ENCODE measurements at regions not wholly inside any gene's neighbourhood (a gene's known extent, or its start where the extent isn't known, plus 50 kb on each side); places are given as distances from the start of the nearest gene placed in this dataset.
"Not testable (repeated sequence)": the region's sequence is repeated elsewhere in the genome, so short reads cannot be mapped to it uniquely, and the experiment has no call there.

GRCh38 chr2:12020833-12021469 is 274.5 kb downstream of the LPIN1 start:
- TF ChIP-seq, protein P1, sequence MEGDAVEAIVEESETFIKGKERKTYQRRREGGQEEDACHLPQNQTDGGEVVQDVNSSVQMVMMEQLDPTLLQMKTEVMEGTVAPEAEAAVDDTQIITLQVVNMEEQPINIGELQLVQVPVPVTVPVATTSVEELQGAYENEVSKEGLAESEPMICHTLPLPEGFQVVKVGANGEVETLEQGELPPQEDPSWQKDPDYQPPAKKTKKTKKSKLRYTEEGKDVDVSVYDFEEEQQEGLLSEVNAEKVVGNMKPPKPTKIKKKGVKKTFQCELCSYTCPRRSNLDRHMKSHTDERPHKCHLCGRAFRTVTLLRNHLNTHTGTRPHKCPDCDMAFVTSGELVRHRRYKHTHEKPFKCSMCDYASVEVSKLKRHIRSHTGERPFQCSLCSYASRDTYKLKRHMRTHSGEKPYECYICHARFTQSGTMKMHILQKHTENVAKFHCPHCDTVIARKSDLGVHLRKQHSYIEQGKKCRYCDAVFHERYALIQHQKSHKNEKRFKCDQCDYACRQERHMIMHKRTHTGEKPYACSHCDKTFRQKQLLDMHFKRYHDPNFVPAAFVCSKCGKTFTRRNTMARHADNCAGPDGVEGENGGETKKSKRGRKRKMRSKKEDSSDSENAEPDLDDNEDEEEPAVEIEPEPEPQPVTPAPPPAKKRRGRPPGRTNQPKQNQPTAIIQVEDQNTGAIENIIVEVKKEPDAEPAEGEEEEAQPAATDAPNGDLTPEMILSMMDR (IDR thresholded peaks at IDR 0.05; ENCODE audit: control extremely low read depth, extremely low read depth), result no peak
- no peak overlapping the region for H3K9ac ChIP-seq (ENCODE audit: insufficient read depth in 1 of 2, low read length in 2 of 2)
- H3K27me3 ChIP-seq (ENCODE audit: control insufficient read depth in 3 of 3, insufficient read depth in 3 of 3, low read length in 2 of 3), result no peaks in the 10 kb centered on the region
- ATAC-seq (ENCODE audit: insufficient read depth, low FRiP score) (no peak), DNase-seq (no peak)
- peaks cover 0 to 13% (median 5%) of the 10 kb centered on the region in 4 donors for H3K9me3 ChIP-seq (ENCODE audit: control insufficient read depth in 4 of 4, insufficient read depth in 3 of 4, low read length in 3 of 4)
- H3K4me1 ChIP-seq (ENCODE audit: control insufficient read depth in 5 of 5, insufficient read depth in 5 of 5, low read length in 5 of 5), result peaks cover 0 to 9% (median 3%) of the 10 kb centered on the region in 5 donors
- no peaks in the 10 kb centered on the region for H3K36me3 ChIP-seq (ENCODE audit: control insufficient read depth in 4 of 4, insufficient read depth in 4 of 4, low read length in 4 of 4)
- 81 to 96% methylated on average over 3 of the region's 3 CpGs for WGBS, 2 donors
- H3K27ac ChIP-seq (ENCODE audit: low read depth in 1 of 2, low read length in 1 of 2), result no peak overlapping the region
- H3K4me3 ChIP-seq, result no peak overlapping the region

GRCh38 chr2:12024197-12024907 is 277.9 kb downstream of the LPIN1 start:
- not testable (repeated sequence) for H3K27me3 ChIP-seq (ENCODE audit: control insufficient read depth in 3 of 3, insufficient read depth in 3 of 3, low read length in 2 of 3); H3K9ac ChIP-seq (ENCODE audit: insufficient read depth in 1 of 2, low read length in 2 of 2); H3K36me3 ChIP-seq (ENCODE audit: control insufficient read depth in 4 of 4, insufficient read depth in 4 of 4, low read length in 4 of 4); ATAC-seq (ENCODE audit: insufficient read depth, low FRiP score); H3K4me1 ChIP-seq (ENCODE audit: control insufficient read depth in 5 of 5, insufficient read depth in 5 of 5, low read length in 5 of 5); DNase-seq; H3K27ac ChIP-seq (ENCODE audit: low read depth in 1 of 2, low read length in 1 of 2); H3K4me3 ChIP-seq
- H3K9me3 ChIP-seq (ENCODE audit: control insufficient read depth in 4 of 4, insufficient read depth in 3 of 4, low read length in 3 of 4), result peaks cover 0 to 13% (median 5%) of the 10 kb centered on the region in 4 donors
- 50 to 63% methylated on average over 5 of the region's 5 CpGs for WGBS, 2 donors

- Histone ChIP-seq H3K4me1 (ENCODE audit: control insufficient read depth in 5 of 5, insufficient read depth in 5 of 5, low read length in 5 of 5) (peaks cover 0 to 6% (median 2%) of the 10 kb centered on the region in 5 donors), H3K36me3 (ENCODE audit: control insufficient read depth in 4 of 4, insufficient read depth in 4 of 4, low read length in 4 of 4) (no peaks in the 10 kb centered on the region), H3K9me3 (ENCODE audit: control insufficient read depth in 4 of 4, insufficient read depth in 3 of 4, low read length in 3 of 4) (no peaks in the 10 kb centered on the region), H3K27me3 (ENCODE audit: control insufficient read depth in 3 of 3, insufficient read depth in 3 of 3, low read length in 2 of 3) (peaks cover 0 to 2% (median 0%) of the 10 kb centered on the region in 3 donors), H3K9ac (ENCODE audit: insufficient read depth in 1 of 2, low read length in 2 of 2) (no peak overlapping the region), H3K27ac (ENCODE audit: low read depth in 1 of 2, low read length in 1 of 2) (no peak overlapping the region), H3K4me3 (no peak overlapping the region)
- ATAC-seq (ENCODE audit: insufficient read depth, low FRiP score) (no peak), DNase-seq (no peak)
- WGBS, 2 donors, result 58 to 65% methylated on average over 2 of the region's 2 CpGs
- TF ChIP-seq, protein P1 (IDR thresholded peaks at IDR 0.05; ENCODE audit: control extremely low read depth, extremely low read depth), result no peak
Observed at GRCh38 chr2:12027136-12027535, 280.7 kb downstream of the LPIN1 start.

- no peak overlapping the region for H3K9ac ChIP-seq (ENCODE audit: insufficient read depth in 1 of 2, low read length in 2 of 2)
- H3K27me3 ChIP-seq (ENCODE audit: control insufficient read depth in 3 of 3, insufficient read depth in 3 of 3, low read length in 2 of 3), result peaks cover 0 to 2% (median 0%) of the 10 kb centered on the region in 3 donors
- H3K27ac ChIP-seq (ENCODE audit: low read depth in 1 of 2, low read length in 1 of 2), result no peak overlapping the region
- no peak for DNase-seq
- ATAC-seq (ENCODE audit: insufficient read depth, low FRiP score), result no peak
- TF ChIP-seq, protein P1 (IDR thresholded peaks at IDR 0.05; ENCODE audit: control extremely low read depth, extremely low read depth), result no peak
- no peak overlapping the region for H3K4me3 ChIP-seq
- 85 to 95% methylated on average over 4 of the region's 4 CpGs for whole genome bisulfite sequencing, 2 donors
- no peaks in the 10 kb centered on the region for H3K4me1 ChIP-seq (ENCODE audit: control insufficient read depth in 5 of 5, insufficient read depth in 5 of 5, low read length in 5 of 5)
- no peaks in the 10 kb centered on the region for H3K36me3 ChIP-seq (ENCODE audit: control insufficient read depth in 4 of 4, insufficient read depth in 4 of 4, low read length in 4 of 4)
- H3K9me3 ChIP-seq (ENCODE audit: control insufficient read depth in 4 of 4, insufficient read depth in 3 of 4, low read length in 3 of 4), result no peaks in the 10 kb centered on the region
Observed at GRCh38 chr2:12031866-12032265, 285.4 kb downstream of the LPIN1 start.

Data from lung (tissue), 11 donors.